SJSA1 (cell line): ENCODE measurements at regions not wholly inside any gene's neighbourhood (a gene's known extent, or its start where the extent isn't known, plus 50 kb on each side); places are given as distances from the start of the nearest gene placed in this dataset.
"Not testable (repeated sequence)": the region's sequence is repeated elsewhere in the genome, so short reads cannot be mapped to it uniquely, and the experiment has no call there.

Source experiments
- DNase-seq, 2 experiments: peaks; one replicate each; pipeline ENCODE4 v3.0.0-alpha.2; 2015 to 2020; ENCODE audit warnings: low spot score in 2 of 2, low read depth in 1 of 2
- H3K27ac ChIP-seq: fragments of 250-450 bp; sonication (Bioruptor Pico); 2 replicates; pipeline ENCODE4 v1.5.1; 2020; ENCODE audit warnings: mild to moderate bottlenecking, moderate library complexity
- H3K27me3 ChIP-seq: fragments of 250-450 bp; sonication (Bioruptor Pico); replicated peaks from 2 replicates; pipeline ENCODE4 v1.5.1; 2020; ENCODE audit warnings: mild to moderate bottlenecking, moderate library complexity
- H3K36me3 ChIP-seq: fragments of 250-450 bp; sonication (Bioruptor Pico); 2 replicates; pipeline ENCODE4 v1.5.1; 2020; ENCODE audit warnings: mild to moderate bottlenecking
- H3K4me1 ChIP-seq: fragments of 250-450 bp; sonication (Bioruptor Pico); replicated peaks from 2 replicates; pipeline ENCODE4 v1.6.1; 2021; ENCODE audit warnings: mild to moderate bottlenecking
- H3K4me3 ChIP-seq: fragments of 250-450 bp; sonication (Bioruptor Pico); 2 replicates; pipeline ENCODE4 v1.5.1; 2020; ENCODE audit warnings: mild to moderate bottlenecking
- H3K9me3 ChIP-seq: fragments of 250-450 bp; sonication (Bioruptor Pico); replicated peaks from 2 replicates; pipeline ENCODE4 v1.5.1; 2020; ENCODE audit warnings: mild to moderate bottlenecking

DNA sequence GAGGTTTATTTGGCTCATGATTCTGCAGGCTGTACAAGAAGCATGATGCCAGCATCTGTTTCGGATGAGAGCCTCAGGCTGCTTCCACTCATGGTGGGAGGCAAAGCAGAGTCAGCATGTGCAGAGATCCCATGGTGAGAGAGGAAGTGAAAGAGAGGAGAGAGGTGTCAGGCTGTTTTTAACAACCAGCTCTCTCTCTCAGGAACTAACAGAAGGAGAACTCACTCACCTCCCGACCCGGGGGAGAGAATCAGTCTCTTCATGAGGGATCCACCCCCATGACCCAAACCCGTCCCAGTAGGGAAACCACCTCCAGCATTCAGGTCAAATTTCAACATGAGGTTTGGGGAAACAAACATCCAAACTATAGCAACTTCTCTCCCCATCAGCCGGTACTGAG, 187.7 kb downstream of the ENC1 start:
- no peak overlapping the region for H3K27ac ChIP-seq
- H3K27me3 ChIP-seq: no peaks in the 10 kb centered on the region
- no peaks in the 10 kb centered on the region for H3K9me3 ChIP-seq
- no peaks in the 10 kb centered on the region for H3K4me1 ChIP-seq
- no peak overlapping the region for H3K4me3 ChIP-seq
- DNase-seq: no peak
- H3K36me3 ChIP-seq: no peaks in the 10 kb centered on the region

DNA sequence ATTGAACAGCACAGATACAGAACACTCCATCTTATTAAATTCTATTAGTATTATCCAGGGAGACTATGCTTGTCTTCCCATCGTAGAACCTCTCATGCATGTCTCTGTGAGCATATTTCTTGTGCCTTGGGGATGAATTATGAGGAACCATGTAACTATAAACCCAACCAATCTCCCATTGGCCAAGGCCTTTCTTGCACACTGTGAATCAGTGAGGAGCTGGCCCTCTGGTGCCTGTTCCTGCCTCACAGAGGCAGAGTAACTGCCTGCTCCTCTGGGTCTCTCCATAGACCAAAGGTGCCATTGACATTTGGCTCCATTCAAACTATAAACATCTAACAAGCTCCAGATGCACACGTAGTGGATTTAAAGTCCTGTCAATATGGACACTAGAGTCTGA, 190.4 kb downstream of the ENC1 start:
- H3K9me3 ChIP-seq: no peaks in the 10 kb centered on the region
- no peaks in the 10 kb centered on the region for H3K27me3 ChIP-seq
- H3K27ac ChIP-seq: no peak overlapping the region
- DNase-seq: no peak
- H3K4me3 ChIP-seq: no peak overlapping the region
- H3K36me3 ChIP-seq: no peaks in the 10 kb centered on the region
- no peaks in the 10 kb centered on the region for H3K4me1 ChIP-seq

DNA sequence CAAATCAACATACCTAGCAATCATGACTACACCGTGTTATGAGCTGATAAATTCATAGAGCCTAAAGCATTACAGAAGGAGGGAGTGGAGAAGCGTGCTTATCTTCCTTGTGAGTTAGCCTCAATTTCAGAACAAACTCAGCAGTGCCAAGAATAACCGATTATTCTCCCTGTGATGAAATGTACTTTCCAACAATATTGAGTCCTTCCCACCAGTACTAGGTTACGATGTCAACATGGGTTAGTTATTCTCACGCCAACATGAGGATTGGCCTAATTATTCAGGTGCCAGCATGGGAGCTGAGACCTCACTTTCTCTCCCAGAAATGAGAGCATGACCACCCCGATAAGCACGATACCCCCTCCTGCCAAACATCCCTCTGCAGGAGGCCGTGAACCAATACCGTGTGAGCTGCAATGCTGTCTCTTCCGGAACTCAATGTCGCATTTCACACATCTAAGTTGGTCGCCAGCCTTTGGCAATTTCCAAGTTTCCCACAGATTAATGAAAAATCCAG, 193.7 kb downstream of the ENC1 start:
- Histone ChIP-seq H3K36me3 (no peaks in the 10 kb centered on the region), H3K27me3 (no peaks in the 10 kb centered on the region), H3K4me3 (no peak overlapping the region), H3K9me3 (no peaks in the 10 kb centered on the region), H3K4me1 (no peaks in the 10 kb centered on the region), H3K27ac (no peak overlapping the region)
- DNase-seq: no peak

DNA sequence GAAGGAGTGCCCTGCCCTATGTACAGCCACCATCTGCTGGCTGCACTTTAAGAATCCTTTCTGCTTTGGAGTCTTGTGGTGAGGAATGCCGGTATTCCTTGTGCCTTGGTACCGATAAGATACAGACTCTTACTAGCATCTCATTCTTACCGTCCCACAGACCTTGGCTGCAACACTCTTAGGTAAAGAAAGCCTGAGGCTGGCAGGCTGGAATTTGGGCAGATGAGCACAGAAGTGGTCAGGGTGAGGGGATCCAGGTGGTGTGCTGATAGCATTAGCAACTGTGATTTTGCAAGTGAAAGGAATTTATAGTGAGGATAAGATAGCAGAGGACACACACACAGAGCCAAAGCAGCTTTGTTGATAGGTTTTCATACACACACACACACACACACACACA, 198.1 kb downstream of the ENC1 start:
- Histone ChIP-seq H3K27me3 (no peaks in the 10 kb centered on the region), H3K36me3 (no peaks in the 10 kb centered on the region), H3K4me3 (no peak overlapping the region), H3K9me3 (no peaks in the 10 kb centered on the region), H3K27ac (no peak overlapping the region), H3K4me1 (no peaks in the 10 kb centered on the region)
- DNase-seq: no peak

GRCh38 chr5:74441616-74442015, 198.9 kb downstream of the ENC1 start:
- Histone ChIP-seq H3K27me3 (no peaks in the 10 kb centered on the region), H3K27ac (no peak overlapping the region), H3K4me3 (no peak overlapping the region), H3K36me3 (no peaks in the 10 kb centered on the region), H3K9me3 (no peaks in the 10 kb centered on the region), H3K4me1 (no peaks in the 10 kb centered on the region)
- no peak for DNase-seq

DNA sequence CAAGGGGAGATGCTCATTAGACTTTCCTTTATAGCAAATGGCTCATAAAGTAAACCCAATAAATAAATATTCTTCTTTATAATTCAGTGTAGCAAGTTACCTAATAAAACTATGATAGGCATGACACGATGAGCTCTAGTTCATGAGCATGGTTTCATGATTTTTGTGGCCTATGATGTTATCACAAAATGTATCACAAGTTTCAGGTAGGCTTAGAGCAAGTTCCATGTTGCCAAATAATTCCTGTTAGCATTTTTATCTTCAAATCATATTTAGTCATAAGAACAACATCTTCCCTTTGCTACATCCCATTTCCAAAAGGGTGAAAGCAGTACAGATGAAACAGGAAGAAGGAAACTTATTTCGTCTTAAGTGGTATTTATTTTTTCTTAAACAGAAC, 200.2 kb downstream of the ENC1 start:
- Histone ChIP-seq H3K36me3 (no peaks in the 10 kb centered on the region), H3K9me3 (no peaks in the 10 kb centered on the region), H3K27me3 (no peaks in the 10 kb centered on the region), H3K4me1 (no peaks in the 10 kb centered on the region), H3K4me3 (no peak overlapping the region), H3K27ac (no peak overlapping the region)
- no peak for DNase-seq

DNA sequence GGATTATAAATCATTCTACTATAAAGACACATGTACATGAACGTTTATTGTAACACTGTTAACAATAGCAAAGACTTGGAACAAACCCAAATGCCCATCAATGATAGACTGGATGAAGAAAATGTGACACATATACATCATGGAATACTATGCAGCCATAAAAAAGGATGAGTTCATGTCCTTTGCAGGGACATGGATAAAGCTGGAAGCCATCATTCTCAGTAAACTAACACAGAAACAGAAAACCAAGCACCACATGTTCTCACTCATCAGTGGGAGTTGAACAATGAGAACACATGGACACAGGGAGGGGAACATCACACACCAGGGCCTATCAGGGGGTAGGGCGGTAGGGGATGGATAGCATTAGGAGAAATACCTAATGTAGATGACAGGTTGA, 202.7 kb downstream of the ENC1 start:
- H3K4me3 ChIP-seq, H3K4me1 ChIP-seq, H3K27ac ChIP-seq, H3K27me3 ChIP-seq, H3K9me3 ChIP-seq, DNase-seq, H3K36me3 ChIP-seq: not testable (repeated sequence)

DNA sequence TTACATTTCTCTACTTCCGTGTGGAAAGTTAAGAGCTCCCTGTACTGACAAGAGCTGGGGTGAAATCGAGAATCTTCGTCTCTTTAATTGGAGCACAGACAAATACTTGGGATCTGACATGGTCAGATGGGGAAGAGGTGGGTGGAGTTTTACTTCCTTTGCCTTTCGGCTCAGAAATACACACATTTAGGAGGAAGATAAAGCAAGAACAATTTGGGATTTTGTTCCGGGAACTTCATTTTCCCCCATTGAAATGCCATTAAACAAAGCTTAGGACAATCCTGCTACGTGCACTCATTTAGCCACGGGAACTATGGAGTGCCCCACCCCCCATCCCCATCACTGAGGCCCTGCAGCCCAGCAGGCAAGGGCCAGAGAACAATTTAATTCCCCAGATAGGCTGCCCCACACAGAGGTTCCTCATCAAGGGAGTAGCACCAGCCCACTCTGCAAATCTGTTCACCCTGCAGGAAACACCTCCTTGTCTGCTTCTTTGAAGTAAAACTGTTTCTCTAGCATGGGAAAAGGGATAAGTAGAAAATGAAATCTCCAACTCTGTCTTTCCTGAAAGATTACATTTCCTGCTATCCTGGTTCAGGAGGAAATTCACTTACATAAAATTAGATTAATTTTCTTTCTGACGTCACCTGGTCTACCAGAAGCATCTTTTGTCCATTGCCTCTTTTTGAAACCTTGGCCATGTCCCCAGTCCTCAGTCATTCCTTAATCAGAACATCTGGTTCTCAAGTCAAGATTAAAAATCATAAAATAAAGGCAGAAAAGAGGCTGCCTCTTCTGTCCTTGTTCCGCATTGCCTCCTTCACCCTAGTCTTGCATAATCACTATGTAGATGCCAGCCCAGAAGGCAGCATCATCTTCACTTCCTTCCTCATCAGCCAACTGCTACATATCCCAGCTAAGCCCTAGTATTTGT, 206.4 kb downstream of the ENC1 start:
- Histone ChIP-seq H3K27me3 (no peaks in the 10 kb centered on the region), H3K4me3 (no peak overlapping the region), H3K36me3 (no peaks in the 10 kb centered on the region), H3K9me3 (no peaks in the 10 kb centered on the region), H3K4me1 (no peaks in the 10 kb centered on the region), H3K27ac (no peak overlapping the region)
- DNase-seq: no peak

DNA sequence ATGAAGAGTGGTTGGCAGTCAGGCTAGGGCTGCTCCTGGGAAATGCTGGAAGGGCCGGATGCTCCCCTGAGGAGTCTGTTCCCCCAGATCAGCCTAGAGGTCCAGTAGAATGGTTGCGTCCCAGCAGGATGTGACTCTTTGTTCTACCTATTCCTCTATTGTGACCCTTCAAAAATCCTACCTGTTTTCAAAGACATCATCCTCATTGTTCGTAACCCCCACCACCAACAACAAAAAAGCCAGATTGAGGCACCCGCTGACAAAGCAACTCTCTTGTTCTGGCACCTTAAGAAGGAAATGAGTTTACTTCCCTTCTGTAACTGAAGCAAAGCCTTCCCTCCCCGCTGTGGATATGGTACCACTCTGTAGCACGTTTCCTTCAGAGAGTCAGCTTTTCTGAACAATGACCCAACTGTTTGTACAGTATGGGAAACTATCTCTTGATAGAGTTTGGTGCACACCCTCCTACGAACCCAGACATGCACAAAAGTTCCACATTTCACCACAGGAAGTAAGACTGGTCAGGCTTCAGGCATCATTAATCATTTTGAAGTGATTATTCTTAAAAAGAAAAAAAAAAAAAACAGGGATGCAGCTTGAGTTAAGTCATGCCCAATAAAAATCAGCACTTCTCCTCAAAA, 207.2 kb downstream of the ENC1 start:
- H3K36me3 ChIP-seq: no peaks in the 10 kb centered on the region
- no peak overlapping the region for H3K4me3 ChIP-seq
- DNase-seq: no peak
- no peaks in the 10 kb centered on the region for H3K4me1 ChIP-seq
- H3K27me3 ChIP-seq: no peaks in the 10 kb centered on the region
- H3K9me3 ChIP-seq: no peaks in the 10 kb centered on the region
- H3K27ac ChIP-seq: no peak overlapping the region

- DNase-seq: no peak
- Histone ChIP-seq H3K36me3 (no peaks in the 10 kb centered on the region), H3K4me3 (no peak overlapping the region), H3K27me3 (no peaks in the 10 kb centered on the region), H3K9me3 (no peaks in the 10 kb centered on the region), H3K4me1 (no peaks in the 10 kb centered on the region), H3K27ac (no peak overlapping the region)
These were observed 207.8 kb downstream of the ENC1 start for GRCh38 chr5:74432721-74433120.

DNA sequence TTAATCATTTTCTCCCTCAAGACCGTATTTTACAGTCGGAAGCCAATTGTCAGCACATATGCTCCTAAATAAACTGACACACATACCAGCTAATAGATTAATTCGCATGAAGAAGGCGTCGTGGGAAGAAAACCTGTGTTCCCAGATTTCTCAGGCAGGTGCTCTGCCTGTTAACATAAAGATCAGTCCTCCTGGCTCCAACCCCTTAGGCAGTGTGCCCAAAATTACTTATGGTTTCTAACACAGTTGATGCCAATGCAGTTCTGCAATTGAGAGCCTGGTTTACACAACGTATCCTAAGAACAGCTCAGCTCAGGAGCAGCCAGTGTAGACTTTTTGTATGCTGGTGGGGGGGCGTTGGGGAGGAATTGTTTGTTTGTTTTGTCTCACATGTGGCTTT, 208.3 kb downstream of the ENC1 start:
- H3K27me3 ChIP-seq: no peaks in the 10 kb centered on the region
- no peak overlapping the region for H3K27ac ChIP-seq
- no peaks in the 10 kb centered on the region for H3K4me1 ChIP-seq
- H3K4me3 ChIP-seq: no peak overlapping the region
- H3K36me3 ChIP-seq: no peaks in the 10 kb centered on the region
- H3K9me3 ChIP-seq: no peaks in the 10 kb centered on the region
- DNase-seq: no peak

DNA sequence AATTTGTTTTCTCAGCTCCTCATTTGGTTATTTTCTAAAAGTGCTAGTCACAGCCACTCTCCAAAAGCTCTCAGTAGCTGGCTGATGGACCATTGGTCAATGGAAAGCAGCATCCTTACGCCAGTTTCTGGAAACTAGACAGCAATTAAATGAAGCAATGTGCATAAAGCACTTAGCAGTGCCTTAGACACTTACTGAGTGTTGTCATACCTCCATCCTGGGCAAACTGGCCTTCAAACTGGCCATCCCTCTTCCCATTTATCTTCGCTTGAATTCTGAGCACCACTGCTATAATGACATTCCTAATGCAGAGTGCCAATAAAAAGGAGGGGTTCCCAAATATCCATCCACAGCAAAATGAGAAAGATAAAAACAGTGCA, 209.2 kb downstream of the ENC1 start:
- DNase-seq: no peak
- Histone ChIP-seq H3K9me3 (no peaks in the 10 kb centered on the region), H3K36me3 (no peaks in the 10 kb centered on the region), H3K27me3 (no peaks in the 10 kb centered on the region), H3K4me1 (no peaks in the 10 kb centered on the region), H3K4me3 (no peak overlapping the region), H3K27ac (no peak overlapping the region)

- no peak overlapping the region for H3K4me3 ChIP-seq
- no peaks in the 10 kb centered on the region for H3K4me1 ChIP-seq
- no peaks in the 10 kb centered on the region for H3K27me3 ChIP-seq
- no peak overlapping the region for H3K27ac ChIP-seq
- H3K9me3 ChIP-seq: no peaks in the 10 kb centered on the region
- no peak for DNase-seq
- no peaks in the 10 kb centered on the region for H3K36me3 ChIP-seq
These were observed 209.8 kb downstream of the ENC1 start for GRCh38 chr5:74430631-74431289.

DNA sequence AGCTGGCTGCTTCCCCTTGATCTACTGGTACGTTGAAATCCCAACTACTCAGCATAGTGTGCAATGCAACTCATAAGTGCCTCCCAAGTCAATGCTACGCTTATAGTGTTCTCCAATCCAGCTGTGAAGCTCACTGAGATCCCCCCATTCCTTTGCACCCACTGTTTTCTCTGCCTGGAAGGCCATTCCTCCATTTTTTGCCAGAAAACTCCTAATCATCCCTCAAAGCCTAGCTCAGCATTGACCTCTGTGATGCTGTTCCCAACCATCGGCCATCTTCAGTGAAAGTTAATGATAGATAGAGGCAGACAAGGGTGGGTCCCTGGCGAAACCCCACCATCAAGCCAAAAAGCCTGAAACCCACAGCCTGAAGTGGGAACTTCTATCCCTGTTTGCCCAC, 211.0 kb downstream of the ENC1 start:
- no peaks in the 10 kb centered on the region for H3K4me1 ChIP-seq
- no peak for DNase-seq
- no peak overlapping the region for H3K27ac ChIP-seq
- H3K9me3 ChIP-seq: no peaks in the 10 kb centered on the region
- no peaks in the 10 kb centered on the region for H3K36me3 ChIP-seq
- H3K4me3 ChIP-seq: no peak overlapping the region
- H3K27me3 ChIP-seq: no peaks in the 10 kb centered on the region
